Heart left ventricle (tissue), 13 donors: ENCODE measurements at regions not wholly inside any gene's neighbourhood (a gene's known extent, or its start where the extent isn't known, plus 50 kb on each side); places are given as distances from the start of the nearest gene placed in this dataset.

Experiments used
- POLR2A ChIP-seq, 2 donors: fragments of 450-650 bp; IDR thresholded peaks; one replicate each; pipeline ENCODE4 v1.6.1; 2017; ENCODE audit warnings: antibody characterized with exemption in 2 of 2, mild to moderate bottlenecking in 2 of 2, moderate library complexity in 2 of 2
- TF ChIP-seq, protein P1 (sequence below), 12 donors: fragments of 200-600 bp; sonication (generic) in 4 of 12; IDR thresholded peaks; one replicate each; pipeline versions ENCODE4 v1.5.0 to v1.8.0; 2018 to 2022; ENCODE audit warnings: antibody characterized with exemption in 12 of 12, mild to moderate bottlenecking in 5 of 12
- donor health status: ischemic (EF 13 %, LVEDD 7.1; RV severe dilation, severe dysfunction).
- donor health status: DM: no; HTN: yes; CAD: no.
- donor health status: DM: no; HTN: no; CAD: no.
- donor health status: ischemic (EF 25% LVEDD 6.9; RV normal size, moderate dysfunction).
- donor health status: ischemic (EF 25% LVEDD 5.7; RV mildly dilated, moderate dysfunction).
- donor health status: ischemic (EF 35%, LVEDD 5.7; RV mildly dilated, moderate dysfunction).
- donor health status: nonischemic (EF 11% LVEDD 7.7; RV severe dilation, severe dysfunction).
- donor health status: DM: yes; HTN: yes; CAD: no.
- donor health status: PGD.
- donor health status: ischemic (EF 29% LVEDD 5.4; RV normal size, mild dysfunction).
- donor health status: nonischemic (EF 23%, LVEDD 6.1; RV moderate dilation, normal function).

DNA sequence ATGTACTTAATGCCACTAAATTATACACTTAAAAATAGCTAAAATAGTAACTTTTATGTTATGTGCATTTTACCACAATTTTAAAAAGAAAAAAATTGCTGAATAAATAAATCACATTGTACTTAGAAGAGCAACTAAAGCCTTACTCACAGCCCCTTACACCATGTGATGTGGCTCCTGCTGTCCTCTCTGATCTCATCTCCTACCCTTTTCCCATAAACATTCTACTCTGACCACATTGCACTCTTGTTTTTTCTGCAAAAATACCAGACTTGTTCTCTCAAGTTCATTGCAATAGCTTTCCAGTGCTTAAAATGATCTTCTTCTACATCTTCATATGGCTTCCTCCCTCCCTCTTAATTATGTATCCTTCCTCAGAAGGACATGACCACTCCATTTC lies 268.4 kb downstream of the ELAVL2 start:
- TF ChIP-seq, protein P1, sequence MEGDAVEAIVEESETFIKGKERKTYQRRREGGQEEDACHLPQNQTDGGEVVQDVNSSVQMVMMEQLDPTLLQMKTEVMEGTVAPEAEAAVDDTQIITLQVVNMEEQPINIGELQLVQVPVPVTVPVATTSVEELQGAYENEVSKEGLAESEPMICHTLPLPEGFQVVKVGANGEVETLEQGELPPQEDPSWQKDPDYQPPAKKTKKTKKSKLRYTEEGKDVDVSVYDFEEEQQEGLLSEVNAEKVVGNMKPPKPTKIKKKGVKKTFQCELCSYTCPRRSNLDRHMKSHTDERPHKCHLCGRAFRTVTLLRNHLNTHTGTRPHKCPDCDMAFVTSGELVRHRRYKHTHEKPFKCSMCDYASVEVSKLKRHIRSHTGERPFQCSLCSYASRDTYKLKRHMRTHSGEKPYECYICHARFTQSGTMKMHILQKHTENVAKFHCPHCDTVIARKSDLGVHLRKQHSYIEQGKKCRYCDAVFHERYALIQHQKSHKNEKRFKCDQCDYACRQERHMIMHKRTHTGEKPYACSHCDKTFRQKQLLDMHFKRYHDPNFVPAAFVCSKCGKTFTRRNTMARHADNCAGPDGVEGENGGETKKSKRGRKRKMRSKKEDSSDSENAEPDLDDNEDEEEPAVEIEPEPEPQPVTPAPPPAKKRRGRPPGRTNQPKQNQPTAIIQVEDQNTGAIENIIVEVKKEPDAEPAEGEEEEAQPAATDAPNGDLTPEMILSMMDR (IDR thresholded peaks at IDR 0.05), result no peak
- no peak for TF ChIP-seq POLR2A (IDR thresholded peaks at IDR 0.05)
